CD8-positive, alpha-beta memory T cell (primary cell): ENCODE measurements at regions not wholly inside any gene's neighbourhood (a gene's known extent, or its start where the extent isn't known, plus 50 kb on each side); places are given as distances from the start of the nearest gene placed in this dataset.
"Not testable (repeated sequence)": the region's sequence is repeated elsewhere in the genome, so short reads cannot be mapped to it uniquely, and the experiment has no call there.

ENCODE experiments used
- CTCF ChIA-PET: fragments of 350-600 bp; sonication (Branson Sonifier 250); formaldehyde crosslinking; loops from one replicate; lab custom pipeline; 2021; ENCODE audit warnings: antibody characterized with exemption; lab: Charles Lee
- POLR2A ChIA-PET: fragments of 350-600 bp; sonication (Branson Sonifier 250); formaldehyde crosslinking; loops from one replicate; lab custom pipeline; 2021; ENCODE audit warnings: antibody characterized with exemption; lab: Charles Lee
- DNase-seq, 5 donors: peaks; one replicate each; pipeline versions ENCODE4 v3.0.0 to v3.0.0-alpha.2; 2020 to 2022; ENCODE audit warnings: mixed read lengths in 1 of 5
- H3K27ac ChIP-seq: one replicate; pipeline ENCODE4 v1.7.0; 2013; ENCODE audit warnings: low read depth, mild to moderate bottlenecking, low read length, moderate library complexity
- H3K27me3 ChIP-seq: 2 replicates; pipeline ENCODE4 v1.7.0; 2013; ENCODE audit warnings: low read length, mild to moderate bottlenecking; ENCODE audit not compliant: insufficient read depth, poor library complexity, severe bottlenecking
- H3K36me3 ChIP-seq: 2 replicates; pipeline ENCODE4 v1.7.0; 2013; ENCODE audit warnings: mild to moderate bottlenecking, low read length, moderate library complexity; ENCODE audit not compliant: insufficient read depth
- H3K4me1 ChIP-seq: 2 replicates; pipeline ENCODE4 v1.7.0; 2013; ENCODE audit warnings: mild to moderate bottlenecking, low read length, moderate library complexity; ENCODE audit not compliant: insufficient read depth
- H3K4me3 ChIP-seq: 2 replicates; pipeline ENCODE4 v1.7.0; 2013; ENCODE audit warnings: mild to moderate bottlenecking, low read length
- H3K9me3 ChIP-seq: 2 replicates; pipeline ENCODE4 v1.7.0; 2013; ENCODE audit warnings: mild to moderate bottlenecking, low read length
- H3K27ac Mint-ChIP-seq, 8 donors: one replicate each; pipeline ENCODE4 v1.8.0; 2020 to 2021; ENCODE audit warnings: mixed read lengths in 8 of 8, mild to moderate bottlenecking in 6 of 8, inconsistent platforms in 3 of 8, moderate library complexity in 3 of 8
- H3K27me3 Mint-ChIP-seq, 2 donors: one replicate each; pipeline ENCODE4 v1.8.0; 2020 to 2021; ENCODE audit warnings: mixed read lengths in 2 of 2, mild to moderate bottlenecking in 1 of 2, moderate library complexity in 1 of 2
- H3K36me3 Mint-ChIP-seq, 3 donors: one replicate each; pipeline ENCODE4 v1.8.0; 2020 to 2021; ENCODE audit warnings: mixed read lengths in 3 of 3, inconsistent platforms in 1 of 3, mild to moderate bottlenecking in 1 of 3
- H3K4me1 Mint-ChIP-seq, 3 donors: one replicate each; pipeline ENCODE4 v1.8.0; 2020 to 2021; ENCODE audit warnings: mixed read lengths in 3 of 3, inconsistent platforms in 1 of 3, mild to moderate bottlenecking in 1 of 3
- H3K4me3 Mint-ChIP-seq, 7 donors: one replicate each; pipeline ENCODE4 v1.8.0; 2020 to 2021; ENCODE audit warnings: mixed read lengths in 7 of 7, mild to moderate bottlenecking in 6 of 7, moderate library complexity in 4 of 7, inconsistent platforms in 2 of 7
- H3K9me3 Mint-ChIP-seq, 5 donors: one replicate each; pipeline ENCODE4 v1.8.0; 2020 to 2022; ENCODE audit warnings: mixed read lengths in 5 of 5, mild to moderate bottlenecking in 3 of 5, moderate library complexity in 2 of 5, inconsistent platforms in 1 of 5

DNA sequence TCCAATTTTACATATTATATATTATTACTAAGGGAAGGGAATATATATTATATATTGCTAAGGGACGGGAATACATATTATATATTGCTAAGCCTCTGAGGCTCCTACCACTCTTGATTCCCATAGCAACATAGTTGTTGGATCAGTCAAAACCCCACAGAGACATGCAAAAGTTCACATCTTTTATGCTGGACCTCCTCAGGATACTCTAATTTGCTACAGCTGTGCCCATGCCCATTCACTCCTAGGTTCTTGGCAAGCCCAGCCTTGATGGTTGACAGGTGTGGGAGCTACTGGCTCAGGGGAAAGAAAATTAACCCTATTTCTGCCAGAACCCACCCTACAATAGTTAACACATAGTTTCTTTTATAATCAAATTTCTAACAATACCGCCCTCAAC lies 84.6 kb upstream of the POMZP3 start:
- CTCF ChIA-PET, H3K27ac Mint-ChIP-seq, H3K27ac ChIP-seq, H3K9me3 ChIP-seq, H3K4me1 Mint-ChIP-seq, H3K36me3 ChIP-seq, H3K27me3 Mint-ChIP-seq, H3K4me1 ChIP-seq, DNase-seq, H3K4me3 ChIP-seq, POLR2A ChIA-PET, H3K27me3 ChIP-seq, H3K36me3 Mint-ChIP-seq, H3K4me3 Mint-ChIP-seq: not testable (repeated sequence)
- H3K9me3 Mint-ChIP-seq = peaks cover 6 to 18% (median 13%) of the 10 kb centered on the region in 5 donors

DNA sequence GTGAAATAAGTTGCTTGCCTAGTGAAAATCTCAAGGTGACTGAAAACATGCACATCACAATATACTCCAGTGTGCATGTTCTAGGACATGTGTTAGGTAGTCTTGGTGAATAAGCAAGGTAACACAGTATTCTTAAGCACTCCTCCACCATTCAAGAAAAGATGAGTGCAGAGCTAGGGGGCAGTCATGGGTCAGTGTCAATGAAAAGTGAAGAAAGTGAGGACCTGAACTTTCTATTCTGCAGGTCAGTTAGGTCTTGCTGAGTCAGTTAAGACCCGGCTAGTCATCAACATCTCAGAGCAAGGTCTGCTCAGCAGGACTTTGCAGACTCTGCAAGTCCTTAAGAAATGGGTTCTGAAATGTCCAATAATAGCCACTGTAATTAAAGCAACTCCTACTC lies 82.6 kb upstream of the POMZP3 start:
- H3K4me3 Mint-ChIP-seq, H3K27me3 Mint-ChIP-seq, H3K4me1 Mint-ChIP-seq, H3K27ac Mint-ChIP-seq, H3K27ac ChIP-seq, H3K9me3 ChIP-seq, H3K27me3 ChIP-seq, DNase-seq, H3K36me3 Mint-ChIP-seq, CTCF ChIA-PET, H3K9me3 Mint-ChIP-seq, H3K4me1 ChIP-seq, H3K4me3 ChIP-seq, H3K36me3 ChIP-seq, POLR2A ChIA-PET: not testable (repeated sequence)

DNA sequence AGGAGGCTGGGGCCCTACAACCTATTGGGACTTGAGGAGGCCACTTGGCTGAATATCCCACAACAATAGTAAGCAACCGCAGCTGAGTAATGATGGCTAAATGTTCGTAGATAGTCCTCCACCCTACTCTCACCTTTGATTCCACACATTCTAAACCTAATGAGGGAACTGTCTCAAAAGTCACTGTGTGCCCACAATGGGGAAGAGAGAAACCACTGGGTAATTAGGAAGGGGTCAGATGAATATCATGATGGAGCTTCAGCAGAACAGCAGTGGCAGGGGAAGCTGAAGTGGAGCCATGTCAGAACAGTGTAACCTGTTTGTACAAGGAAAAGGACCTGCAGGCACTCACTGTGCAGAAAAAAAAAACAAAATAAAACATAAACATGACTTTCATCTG lies 81.4 kb upstream of the POMZP3 start:
- POLR2A ChIA-PET, H3K36me3 Mint-ChIP-seq, H3K4me1 Mint-ChIP-seq, H3K27me3 ChIP-seq, H3K9me3 Mint-ChIP-seq, H3K9me3 ChIP-seq, H3K27me3 Mint-ChIP-seq, H3K4me3 Mint-ChIP-seq, CTCF ChIA-PET, H3K4me1 ChIP-seq, H3K36me3 ChIP-seq, H3K27ac Mint-ChIP-seq, H3K27ac ChIP-seq, H3K4me3 ChIP-seq, DNase-seq: not testable (repeated sequence)

DNA sequence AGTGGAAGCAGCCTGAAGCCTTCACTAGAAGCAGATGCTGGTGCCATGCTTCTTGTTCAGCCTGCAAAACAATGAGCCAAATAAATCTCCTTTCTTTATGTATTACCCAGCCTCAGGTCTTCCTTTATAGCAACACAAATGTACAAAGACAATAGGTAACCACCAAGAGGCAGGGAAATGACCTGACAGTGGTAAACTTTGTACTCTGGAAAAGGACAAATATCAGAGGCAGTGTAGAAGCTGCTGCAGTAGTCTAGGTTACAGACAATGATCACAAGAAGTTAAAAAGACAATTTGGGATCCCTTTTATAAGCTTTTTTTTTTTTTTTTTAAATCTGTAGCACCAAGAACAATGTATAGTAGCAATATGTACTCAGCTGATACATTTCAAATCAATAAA lies 76.7 kb upstream of the POMZP3 start:
- H3K4me3 Mint-ChIP-seq, H3K4me1 ChIP-seq, H3K4me1 Mint-ChIP-seq, DNase-seq, CTCF ChIA-PET, H3K27ac ChIP-seq, H3K27ac Mint-ChIP-seq, POLR2A ChIA-PET, H3K4me3 ChIP-seq, H3K27me3 Mint-ChIP-seq, H3K36me3 Mint-ChIP-seq, H3K9me3 Mint-ChIP-seq, H3K9me3 ChIP-seq, H3K27me3 ChIP-seq, H3K36me3 ChIP-seq: not testable (repeated sequence)

DNA sequence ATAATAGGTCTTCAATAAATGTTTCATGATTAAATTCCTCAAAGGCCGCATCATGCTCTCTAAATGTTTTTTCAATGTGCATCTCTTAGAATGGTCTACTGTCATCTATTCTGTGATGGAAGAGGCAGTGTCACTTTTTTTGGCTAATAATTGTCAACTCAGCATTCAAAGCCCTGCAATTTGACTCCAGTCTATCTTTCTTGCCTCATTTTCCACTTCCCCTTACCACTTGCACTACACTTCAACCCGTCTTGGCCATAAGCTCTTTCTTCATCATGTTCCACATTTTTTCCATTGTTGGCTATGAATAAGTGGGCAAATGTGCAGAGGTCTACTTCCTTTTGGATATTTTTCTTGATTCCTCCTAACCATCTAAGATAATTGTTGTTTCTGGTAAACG lies 59.2 kb upstream of the POMZP3 start:
- CTCF ChIA-PET, H3K4me1 ChIP-seq, H3K27ac Mint-ChIP-seq, POLR2A ChIA-PET, H3K4me1 Mint-ChIP-seq, H3K9me3 Mint-ChIP-seq, H3K36me3 ChIP-seq, H3K27me3 Mint-ChIP-seq, H3K27ac ChIP-seq, H3K27me3 ChIP-seq, H3K9me3 ChIP-seq, H3K36me3 Mint-ChIP-seq, DNase-seq, H3K4me3 ChIP-seq, H3K4me3 Mint-ChIP-seq: not testable (repeated sequence)

DNA sequence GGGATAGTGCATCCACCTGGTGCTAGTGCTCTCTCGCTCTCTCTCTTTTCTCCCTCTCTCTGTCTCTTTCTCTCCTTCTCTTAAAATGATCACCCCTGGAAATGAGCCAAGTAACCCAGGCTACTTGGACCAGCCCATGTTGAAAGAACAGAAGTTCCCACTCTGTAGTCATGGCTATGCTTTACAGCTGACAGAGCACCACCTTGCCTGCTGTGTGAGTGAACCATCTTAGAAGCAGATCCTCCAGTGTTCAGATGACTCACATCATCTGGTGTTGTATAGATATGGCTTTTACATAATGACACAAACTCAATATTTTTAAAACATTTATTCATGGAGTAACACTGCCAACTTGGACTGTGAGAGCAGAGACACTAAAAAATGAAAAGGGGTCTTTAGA lies 57.7 kb upstream of the POMZP3 start:
- H3K4me3 Mint-ChIP-seq, CTCF ChIA-PET, H3K4me1 Mint-ChIP-seq, H3K27me3 ChIP-seq, H3K9me3 Mint-ChIP-seq, H3K4me3 ChIP-seq, H3K36me3 ChIP-seq, H3K27ac ChIP-seq, H3K9me3 ChIP-seq, H3K4me1 ChIP-seq, H3K36me3 Mint-ChIP-seq, H3K27me3 Mint-ChIP-seq, DNase-seq, POLR2A ChIA-PET: not testable (repeated sequence)
- peak overlapping the region in 1 of 8 donors; percentile 76 for H3K27ac Mint-ChIP-seq

DNA sequence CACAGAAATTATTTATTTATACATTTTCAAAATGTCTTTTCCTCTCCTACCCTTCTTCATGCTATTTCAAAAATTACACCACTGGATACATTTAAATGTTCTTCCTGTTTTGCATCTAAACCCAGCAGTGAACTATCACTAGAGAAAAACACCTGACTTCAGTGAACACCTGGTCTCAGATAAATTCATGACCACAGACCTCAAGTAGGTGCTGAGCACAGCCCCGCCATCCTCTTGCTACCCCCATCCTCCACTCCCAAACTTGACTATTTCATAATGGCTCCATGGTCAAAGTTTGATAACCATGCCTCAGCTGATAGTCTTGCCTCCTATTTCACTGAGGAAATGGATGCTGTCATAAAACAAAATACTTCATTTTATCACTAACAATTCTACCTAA lies 56.6 kb upstream of the POMZP3 start:
- H3K9me3 Mint-ChIP-seq, H3K27ac ChIP-seq, H3K4me1 ChIP-seq, H3K4me3 Mint-ChIP-seq, CTCF ChIA-PET, H3K36me3 ChIP-seq, H3K9me3 ChIP-seq, H3K27me3 Mint-ChIP-seq, DNase-seq, H3K4me3 ChIP-seq, H3K27me3 ChIP-seq, H3K27ac Mint-ChIP-seq, H3K4me1 Mint-ChIP-seq, POLR2A ChIA-PET, H3K36me3 Mint-ChIP-seq: not testable (repeated sequence)

DNA sequence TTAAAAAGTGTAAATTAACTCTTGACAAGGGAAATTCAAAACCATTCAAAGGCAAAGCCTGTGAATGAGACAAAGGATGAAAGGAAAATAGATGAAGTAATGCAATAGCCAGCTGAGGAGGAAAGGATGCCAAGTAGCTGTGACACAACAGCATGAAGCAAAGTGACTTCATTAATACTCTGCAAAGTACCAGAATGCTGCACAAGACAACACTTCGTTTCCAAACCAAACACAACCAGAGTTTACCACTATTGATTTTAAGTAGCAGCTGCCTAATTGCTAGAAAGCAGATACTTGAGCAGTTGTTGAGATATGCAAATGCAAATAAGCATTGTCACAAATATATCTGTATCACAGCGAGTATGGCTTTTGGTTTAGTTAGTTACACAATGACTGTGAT lies 54.7 kb upstream of the POMZP3 start:
- DNase-seq, H3K4me3 ChIP-seq, H3K36me3 Mint-ChIP-seq, H3K4me3 Mint-ChIP-seq, H3K4me1 Mint-ChIP-seq, H3K27ac Mint-ChIP-seq, POLR2A ChIA-PET, H3K36me3 ChIP-seq, CTCF ChIA-PET, H3K27ac ChIP-seq, H3K4me1 ChIP-seq, H3K27me3 ChIP-seq, H3K9me3 Mint-ChIP-seq, H3K9me3 ChIP-seq: not testable (repeated sequence)
- peaks cover 4 to 13% of the 10 kb centered on the region in 2 donors for H3K27me3 Mint-ChIP-seq

DNA sequence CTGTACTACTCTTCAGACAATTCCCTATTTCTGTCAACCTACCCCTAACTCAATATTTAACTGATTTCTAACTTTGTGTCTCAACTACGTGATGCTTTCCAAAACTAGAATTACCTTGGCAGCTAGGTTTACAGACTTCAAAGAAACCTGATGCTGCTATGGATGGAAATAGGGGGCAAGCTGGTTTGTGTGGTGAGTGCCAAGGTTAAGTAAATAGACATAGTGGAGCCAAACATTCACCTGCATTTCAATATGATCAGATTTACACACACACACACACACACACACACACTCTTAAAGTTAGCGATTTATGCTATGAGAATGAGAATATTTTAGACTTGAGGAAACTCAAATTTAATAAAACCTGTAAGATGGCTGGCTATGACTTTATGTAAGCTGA lies 52.1 kb upstream of the POMZP3 start:
- H3K9me3 Mint-ChIP-seq, H3K4me3 ChIP-seq, POLR2A ChIA-PET, H3K27me3 ChIP-seq, H3K4me3 Mint-ChIP-seq, CTCF ChIA-PET, H3K4me1 ChIP-seq, H3K4me1 Mint-ChIP-seq, H3K36me3 Mint-ChIP-seq, H3K36me3 ChIP-seq, DNase-seq, H3K9me3 ChIP-seq, H3K27ac ChIP-seq, H3K27ac Mint-ChIP-seq: not testable (repeated sequence)
- H3K27me3 Mint-ChIP-seq = peaks cover 4 to 13% of the 10 kb centered on the region in 2 donors
